H1 (cell line): ENCODE measurements at regions not wholly inside any gene's neighbourhood (a gene's known extent, or its start where the extent isn't known, plus 50 kb on each side); places are given as distances from the start of the nearest gene placed in this dataset.

Experiments
- CTCF ChIA-PET: fragments of 300-600 bp; sonication (Branson Sonifier 250); formaldehyde crosslinking; loops from one replicate; lab custom pipeline; 2021; ENCODE audit not compliant: partially characterized antibody; lab: Charles Lee
- POLR2A ChIA-PET: fragments of 300-600 bp; sonication (Branson Sonifier 250); formaldehyde crosslinking; loops from one replicate; lab custom pipeline; 2021; ENCODE audit warnings: inconsistent platforms; ENCODE audit not compliant: partially characterized antibody; lab: Charles Lee
- DNase-seq, 2 experiments: peaks; one replicate each; pipeline versions ENCODE4 v3.0.0 to v3.0.0-alpha.2; 2010 to 2022; ENCODE audit warnings: low spot score in 2 of 2, low read depth in 1 of 2, mixed read lengths in 1 of 2
- FAIRE-seq: peaks from 2 replicates; lab custom pipeline; 2011; peaks lifted over from hg19 to GRCh38; lab: Jason Lieb, UNC
- H2AFZ ChIP-seq: 2 replicates; pipeline ENCODE4 v1.8.1; 2012; ENCODE audit warnings: low read length, inconsistent platforms
- H2AK5ac ChIP-seq: 2 replicates; pipeline ENCODE4 v1.6.1; 2013; ENCODE audit warnings: low read depth, low read length
- H2BK120ac ChIP-seq: replicated peaks from 2 replicates; pipeline ENCODE3; 2013; ENCODE audit warnings: low read depth, low read length, inconsistent platforms
- H2BK12ac ChIP-seq: 2 replicates; pipeline ENCODE4 v1.6.1; 2013; ENCODE audit warnings: low read depth, low read length
- H2BK15ac ChIP-seq: 2 replicates; pipeline ENCODE4 v1.6.1; 2013; ENCODE audit warnings: low read length
- H2BK20ac ChIP-seq: 2 replicates; pipeline ENCODE4 v1.6.1; 2013; ENCODE audit warnings: low read length
- H2BK5ac ChIP-seq: 2 replicates; pipeline ENCODE4 v1.6.1; 2013; ENCODE audit warnings: low read depth, low read length
- H3K14ac ChIP-seq: 2 replicates; pipeline ENCODE4 v1.6.1; 2013; ENCODE audit warnings: inconsistent platforms; ENCODE audit not compliant: insufficient read length
- H3K18ac ChIP-seq: 2 replicates; pipeline ENCODE4 v1.6.1; 2013; ENCODE audit warnings: low read length; ENCODE audit errors: extremely low read depth
- H3K23ac ChIP-seq: 2 replicates; pipeline ENCODE4 v1.6.1; 2013; ENCODE audit warnings: inconsistent platforms; ENCODE audit not compliant: insufficient read length
- H3K23me2 ChIP-seq: 2 replicates; pipeline ENCODE4 v1.6.1; 2013; ENCODE audit warnings: low read depth, low read length
- H3K27ac ChIP-seq: 2 replicates; pipeline ENCODE4 v1.6.1; 2011; ENCODE audit warnings: low read depth, low read length, inconsistent platforms
- H3K27me3 ChIP-seq, 4 experiments: replicated peaks in 1 of 4; 1 replicate in 1 of 4; 2 replicates in 3 of 4; pipeline versions ENCODE4 v1.6.1 to v1.8.1; 2011 to 2013; ENCODE audit warnings: low read length in 3 of 4, mild to moderate bottlenecking in 3 of 4, inconsistent platforms in 2 of 4, mixed read lengths in 2 of 4, moderate library complexity in 1 of 4; ENCODE audit not compliant: control insufficient read depth in 3 of 4, insufficient read depth in 3 of 4; ENCODE audit errors: extremely low read depth in 1 of 4
- H3K36me3 ChIP-seq, 4 experiments: 2 replicates each; pipeline versions ENCODE4 v1.6.1 to v1.8.1; 2011 to 2013; ENCODE audit warnings: mild to moderate bottlenecking in 4 of 4, low read length in 3 of 4, moderate library complexity in 2 of 4, control low read depth in 1 of 4, inconsistent platforms in 1 of 4; ENCODE audit not compliant: insufficient read depth in 4 of 4, control insufficient read depth in 2 of 4
- H3K4ac ChIP-seq: replicated peaks from 2 replicates; pipeline ENCODE3; 2013; ENCODE audit warnings: low read length, low read depth, mixed read lengths, inconsistent platforms; ENCODE audit not compliant: insufficient read length
- H3K4me1 ChIP-seq, 4 experiments: replicated peaks in 1 of 4; 1 replicate in 1 of 4; 2 replicates in 3 of 4; pipeline versions ENCODE4 v1.6.1 to v1.8.1; 2011 to 2013; ENCODE audit warnings: low read length in 3 of 4, inconsistent platforms in 2 of 4, mixed read lengths in 1 of 4; ENCODE audit not compliant: insufficient read depth in 4 of 4, control insufficient read depth in 3 of 4
- H3K4me2 ChIP-seq, 2 experiments: 2 replicates each; pipeline versions ENCODE4 v1.6.1 to v1.8.1; 2011 to 2013; ENCODE audit warnings: low read depth in 2 of 2, low read length in 2 of 2, control low read depth in 1 of 2, inconsistent platforms in 1 of 2, mild to moderate bottlenecking in 1 of 2; ENCODE audit not compliant: insufficient read depth in 1 of 2
- H3K4me3 ChIP-seq, 4 experiments: fragments of 200-600, 300-600 bp in 1 of 4; sonication (generic), shearing (Covaris generic), sonication (Bioruptor Twin) in 1 of 4; 2 replicates each; pipeline versions ENCODE4 v1.5.1 to v1.8.1; 2011 to 2016; ENCODE audit warnings: low read length in 4 of 4, low read depth in 3 of 4, control low read depth in 2 of 4, inconsistent platforms in 2 of 4, mild to moderate bottlenecking in 2 of 4, mixed read lengths in 1 of 4, moderate library complexity in 1 of 4; ENCODE audit not compliant: insufficient read depth in 2 of 4; ENCODE audit errors: extremely low read depth in 1 of 4
- H3K56ac ChIP-seq: replicated peaks from 2 replicates; pipeline ENCODE3; 2013; ENCODE audit warnings: low read depth, mild to moderate bottlenecking, mixed read lengths, low read length, inconsistent platforms; ENCODE audit not compliant: insufficient read length
- H3K79me1 ChIP-seq: 2 replicates; pipeline ENCODE4 v1.6.1; 2013; ENCODE audit warnings: low read depth, low read length, control low read depth
- H3K79me2 ChIP-seq, 2 experiments: 2 replicates each; pipeline versions ENCODE4 v1.6.1 to v1.8.1; 2012 to 2013; ENCODE audit warnings: low read length in 2 of 2, mild to moderate bottlenecking in 2 of 2, inconsistent platforms in 1 of 2; ENCODE audit not compliant: insufficient read depth in 2 of 2, control insufficient read depth in 1 of 2
- H3K9ac ChIP-seq, 4 experiments: replicated peaks in 1 of 4; 1 replicate in 1 of 4; 2 replicates in 3 of 4; pipeline versions ENCODE4 v1.6.1 to v1.8.1; 2011 to 2013; ENCODE audit warnings: low read depth in 3 of 4, low read length in 3 of 4, control low read depth in 2 of 4, mild to moderate bottlenecking in 2 of 4, moderate library complexity in 2 of 4, inconsistent platforms in 1 of 4; ENCODE audit errors: extremely low read depth in 1 of 4
- H3K9me3 ChIP-seq, 2 experiments: 2 replicates each; pipeline versions ENCODE4 v1.6.1 to v1.8.1; 2012 to 2013; ENCODE audit warnings: mild to moderate bottlenecking in 2 of 2, moderate library complexity in 2 of 2, control low read depth in 1 of 2, inconsistent platforms in 1 of 2, low read depth in 1 of 2, low read length in 1 of 2, mixed read lengths in 1 of 2; ENCODE audit not compliant: insufficient read depth in 2 of 2
- H4K20me1 ChIP-seq, 2 experiments: replicated peaks in 1 of 2; 2 replicates each; pipeline versions ENCODE3 to v1.8.1; 2011 to 2013; ENCODE audit warnings: inconsistent platforms in 2 of 2, low read length in 2 of 2, mild to moderate bottlenecking in 1 of 2; ENCODE audit not compliant: insufficient read depth in 2 of 2, control insufficient read depth in 1 of 2
- H4K5ac ChIP-seq: 2 replicates; pipeline ENCODE4 v1.6.1; 2013; ENCODE audit warnings: low read length, low read depth, mixed read lengths, inconsistent platforms; ENCODE audit not compliant: insufficient read length
- H4K8ac ChIP-seq: 2 replicates; pipeline ENCODE4 v1.8.0; 2013; ENCODE audit warnings: mild to moderate bottlenecking, moderate library complexity, low read length, inconsistent platforms; ENCODE audit not compliant: insufficient read depth; ENCODE audit errors: extremely low read depth
- H4K91ac ChIP-seq: replicated peaks from 2 replicates; pipeline ENCODE3; 2013; ENCODE audit warnings: low read length, mixed read lengths, inconsistent platforms; ENCODE audit not compliant: insufficient read length
- CBX8 ChIP-seq: fragments of 300-800, 300-1000 bp; sonication (generic); IDR thresholded peaks from 2 replicates; pipeline ENCODE4 v1.7.1; 2016; ENCODE audit warnings: low read depth, low read length, borderline replicate concordance
- CEBPB ChIP-seq: IDR thresholded peaks from 2 replicates; pipeline ENCODE4 v1.6.1; 2012; ENCODE audit warnings: low read depth, low read length
- CHD1 ChIP-seq: IDR thresholded peaks from 2 replicates; pipeline ENCODE4 v1.6.1; 2012; ENCODE audit warnings: low read depth, low read length, improper control_type of control experiment
- CHD2 ChIP-seq: IDR thresholded peaks from 2 replicates; pipeline ENCODE4 v1.6.1; 2012; ENCODE audit warnings: low read length, improper control_type of control experiment
- GTF2F1 ChIP-seq: IDR thresholded peaks from 2 replicates; pipeline ENCODE4 v1.6.1; 2012; ENCODE audit warnings: low read depth, low read length, improper control_type of control experiment, borderline replicate concordance
- KDM1A ChIP-seq: fragments of 200-600, 300-600 bp; sonication (generic); IDR thresholded peaks from 2 replicates; pipeline ENCODE4 v1.7.1; 2016; ENCODE audit warnings: mild to moderate bottlenecking, low read length, borderline replicate concordance
- RAD21 ChIP-seq, 2 experiments: IDR thresholded peaks in 1 of 2; conservative IDR thresholded peaks in 1 of 2; 2 replicates each; pipeline ENCODE4 v1.6.1; 2011; ENCODE audit warnings: low read depth in 2 of 2, low read length in 2 of 2, improper control_type of control experiment in 1 of 2, inconsistent platforms in 1 of 2, mild to moderate bottlenecking in 1 of 2, moderate library complexity in 1 of 2
- RFX5 ChIP-seq: IDR thresholded peaks from 2 replicates; pipeline ENCODE4 v1.6.1; 2011; ENCODE audit warnings: low read depth, low read length, improper control_type of control experiment, borderline replicate concordance
- SP4 ChIP-seq: IDR thresholded peaks from 2 replicates; pipeline ENCODE4 v1.6.1; 2012; ENCODE audit warnings: low read length, inconsistent platforms
- SRF ChIP-seq: IDR thresholded peaks from 2 replicates; pipeline ENCODE4 v1.6.1; 2011; ENCODE audit warnings: mild to moderate bottlenecking, low read depth, low read length, moderate library complexity
- TBP ChIP-seq: IDR thresholded peaks from 2 replicates; pipeline ENCODE4 v1.6.1; 2011; ENCODE audit warnings: low read depth, low read length, improper control_type of control experiment
- TEAD4 ChIP-seq: IDR thresholded peaks from 2 replicates; pipeline ENCODE4 v1.6.1; 2012; ENCODE audit warnings: low read depth, low read length, inconsistent platforms, mixed read lengths
- WGBS, 2 experiments: shearing (Covaris generic) in 1 of 2; methylation state at CpG; one replicate each; pipeline versions ENCODE4 v1.1.6 to v1.1.7; 2013 to 2015; ENCODE audit warnings: low lambda C conversion rate in 2 of 2, mixed read lengths in 2 of 2, inconsistent platforms in 1 of 2, low coverage in 1 of 2, missing lambda C conversion rate in 1 of 2; ENCODE audit not compliant: insufficient replicate concordance in 2 of 2, insufficient coverage in 1 of 2, insufficient read length in 1 of 2; ENCODE audit errors: extremely low coverage in 1 of 2, missing lambda C conversion rate in 1 of 2; 5-methylcytosine and 5-hydroxymethylcytosine counted together
- TF ChIP-seq, protein P1 (sequence below), 3 experiments: IDR thresholded peaks; 1 replicate in 2 of 3; 2 replicates in 1 of 3; pipeline versions ENCODE4 v1.5.1 to v1.6.1; 2011; ENCODE audit warnings: low read length in 3 of 3, mild to moderate bottlenecking in 3 of 3, inconsistent platforms in 2 of 3, low read depth in 1 of 3, moderate library complexity in 1 of 3; ENCODE audit not compliant: insufficient read depth in 1 of 3; ENCODE audit errors: control extremely low read depth in 1 of 3

DNA sequence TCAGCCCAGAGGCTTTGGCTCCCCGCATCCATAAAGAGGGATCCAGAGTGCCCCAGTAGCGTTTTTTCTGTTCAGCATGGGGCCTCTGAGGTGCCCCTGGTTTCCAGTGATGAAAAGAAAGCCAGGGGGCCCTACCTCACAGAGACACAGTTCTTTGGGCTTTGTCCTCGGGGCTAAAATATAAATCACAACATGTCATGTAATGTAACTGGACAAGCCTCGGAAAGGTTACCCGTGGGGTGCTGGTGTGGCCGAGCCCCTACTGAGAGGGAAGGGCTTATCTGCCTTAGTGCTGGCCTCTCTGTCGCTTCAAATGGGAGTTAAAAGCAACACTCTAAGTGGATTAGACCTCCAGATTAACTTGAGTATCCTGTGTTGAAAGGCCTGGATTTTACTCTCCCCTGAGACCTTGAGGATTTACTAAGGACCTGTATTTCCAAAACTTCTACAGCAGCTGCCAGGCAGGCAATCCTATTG lies 251.6 kb upstream of the APCDD1 start:
- no peak overlapping the region for H3K14ac ChIP-seq
- H4K8ac ChIP-seq = no peak overlapping the region
- H3K9ac ChIP-seq = no peak overlapping the region
- H3K23me2 ChIP-seq = no peaks in the 10 kb centered on the region
- no peaks in the 10 kb centered on the region for H3K27me3 ChIP-seq
- H4K91ac ChIP-seq = no peak overlapping the region
- no peak overlapping the region for H3K56ac ChIP-seq
- H4K5ac ChIP-seq = no peak overlapping the region
- no peak overlapping the region for H3K4ac ChIP-seq
- H2AFZ ChIP-seq = 0 out of 2 replicates have a peak overlapping the region, but pooled peaks have one; percentile 30
- 64% methylated on average over 7 of the region's 7 CpGs; no CpG with 5 or more reads in 1 of the 2 experiments for WGBS, 2 experiments
- no peak overlapping the region for H2AK5ac ChIP-seq
- ChIA-PET CTCF (no interaction called here), POLR2A (no interaction called here)
- no peak overlapping the region for H2BK12ac ChIP-seq
- H3K79me2 ChIP-seq = no peaks in the 10 kb centered on the region
- no peak overlapping the region for H3K18ac ChIP-seq
- no peak overlapping the region for H3K27ac ChIP-seq
- no peak overlapping the region for H2BK5ac ChIP-seq
- no peaks in the 10 kb centered on the region for H4K20me1 ChIP-seq
- no peaks in the 10 kb centered on the region for H3K9me3 ChIP-seq
- no peak overlapping the region for H3K4me3 ChIP-seq
- H3K4me2 ChIP-seq = no peak overlapping the region
- H3K36me3 ChIP-seq = no peaks in the 10 kb centered on the region
- H3K23ac ChIP-seq = no peak overlapping the region
- no peaks in the 10 kb centered on the region for H3K79me1 ChIP-seq
- H2BK120ac ChIP-seq = no peak overlapping the region
- no peak overlapping the region for H2BK15ac ChIP-seq
- peaks cover 0 to 10% (median 4%) of the 10 kb centered on the region in 4 experiments; a peak in 5 of 7 replicates for H3K4me1 ChIP-seq
- FAIRE-seq = no peak
- no peak overlapping the region for H2BK20ac ChIP-seq
- no peak for DNase-seq
- TF ChIP-seq TEAD4 = no peak
- no peak for TF ChIP-seq SRF
- TF ChIP-seq, protein P1, sequence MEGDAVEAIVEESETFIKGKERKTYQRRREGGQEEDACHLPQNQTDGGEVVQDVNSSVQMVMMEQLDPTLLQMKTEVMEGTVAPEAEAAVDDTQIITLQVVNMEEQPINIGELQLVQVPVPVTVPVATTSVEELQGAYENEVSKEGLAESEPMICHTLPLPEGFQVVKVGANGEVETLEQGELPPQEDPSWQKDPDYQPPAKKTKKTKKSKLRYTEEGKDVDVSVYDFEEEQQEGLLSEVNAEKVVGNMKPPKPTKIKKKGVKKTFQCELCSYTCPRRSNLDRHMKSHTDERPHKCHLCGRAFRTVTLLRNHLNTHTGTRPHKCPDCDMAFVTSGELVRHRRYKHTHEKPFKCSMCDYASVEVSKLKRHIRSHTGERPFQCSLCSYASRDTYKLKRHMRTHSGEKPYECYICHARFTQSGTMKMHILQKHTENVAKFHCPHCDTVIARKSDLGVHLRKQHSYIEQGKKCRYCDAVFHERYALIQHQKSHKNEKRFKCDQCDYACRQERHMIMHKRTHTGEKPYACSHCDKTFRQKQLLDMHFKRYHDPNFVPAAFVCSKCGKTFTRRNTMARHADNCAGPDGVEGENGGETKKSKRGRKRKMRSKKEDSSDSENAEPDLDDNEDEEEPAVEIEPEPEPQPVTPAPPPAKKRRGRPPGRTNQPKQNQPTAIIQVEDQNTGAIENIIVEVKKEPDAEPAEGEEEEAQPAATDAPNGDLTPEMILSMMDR (IDR thresholded peaks at IDR 0.05; ENCODE audit: control extremely low read depth in 1 of 3, insufficient read depth in 1 of 3, low read depth in 1 of 3, low read length in 3 of 3) = no peak
- no peak for TF ChIP-seq RAD21 (IDR thresholded peaks at IDR 0.05 in 1 of 2, conservative IDR thresholded peaks at IDR 0.05 in 1 of 2; ENCODE audit: low read depth in 2 of 2, low read length in 2 of 2)
- TF ChIP-seq KDM1A = no peak
- TF ChIP-seq GTF2F1 = no peak
- TF ChIP-seq TBP = no peak
- TF ChIP-seq RFX5 = no peak
- TF ChIP-seq CHD1 = no peak
- no peak for TF ChIP-seq CBX8
- TF ChIP-seq CEBPB = no peak
- no peak for TF ChIP-seq SP4
- no peak for TF ChIP-seq CHD2
